H9 (cell line): ENCODE measurements at regions not wholly inside any gene's neighbourhood (a gene's known extent, or its start where the extent isn't known, plus 50 kb on each side); places are given as distances from the start of the nearest gene placed in this dataset.

ENCODE experiments used
- DNase-seq: peaks from one replicate; pipeline ENCODE4 v3.0.0-alpha.2; 2017
- H2AFZ ChIP-seq: one replicate; pipeline ENCODE4 v1.6.1; 2013; ENCODE audit warnings: mild to moderate bottlenecking, low read length, control low read depth, moderate library complexity
- H2AK5ac ChIP-seq: 2 replicates; pipeline ENCODE4 v1.6.1; 2013; ENCODE audit warnings: low read length, control low read depth, mixed read lengths; ENCODE audit not compliant: insufficient read length
- H2BK120ac ChIP-seq: one replicate; pipeline ENCODE4 v1.6.1; 2013; ENCODE audit warnings: low read depth, mild to moderate bottlenecking, low read length, control low read depth, inconsistent platforms; ENCODE audit not compliant: poor library complexity, severe bottlenecking
- H2BK12ac ChIP-seq: 2 replicates; pipeline ENCODE4 v1.6.1; 2013; ENCODE audit warnings: low read length, control low read depth, mixed read lengths, low read depth; ENCODE audit not compliant: insufficient read length
- H2BK15ac ChIP-seq: 2 replicates; pipeline ENCODE4 v1.6.1; 2013; ENCODE audit warnings: low read depth, low read length, control low read depth
- H2BK20ac ChIP-seq: one replicate; pipeline ENCODE4 v1.6.1; 2013; ENCODE audit warnings: low read depth, mild to moderate bottlenecking, low read length, control low read depth, inconsistent platforms; ENCODE audit not compliant: poor library complexity, severe bottlenecking
- H2BK5ac ChIP-seq: 2 replicates; pipeline ENCODE4 v1.6.1; 2013; ENCODE audit warnings: low read length, control low read depth, mixed read lengths; ENCODE audit not compliant: insufficient read length
- H3K14ac ChIP-seq: 2 replicates; pipeline ENCODE4 v1.6.1; 2013; ENCODE audit warnings: low read length, control low read depth; ENCODE audit not compliant: insufficient read depth
- H3K18ac ChIP-seq: 2 replicates; pipeline ENCODE4 v1.6.1; 2013; ENCODE audit warnings: low read depth, mild to moderate bottlenecking, mixed read lengths, low read length, control low read depth; ENCODE audit not compliant: insufficient read length
- H3K23ac ChIP-seq: 2 replicates; pipeline ENCODE4 v1.6.1; 2013; ENCODE audit warnings: low read length, control low read depth, mixed read lengths, low read depth; ENCODE audit not compliant: insufficient read length
- H3K23me2 ChIP-seq: 2 replicates; pipeline ENCODE4 v1.6.1; 2013; ENCODE audit warnings: low read depth, mild to moderate bottlenecking, mixed read lengths, low read length, control low read depth; ENCODE audit not compliant: insufficient read length, poor library complexity, severe bottlenecking
- H3K27ac ChIP-seq: 2 replicates; pipeline ENCODE4 v1.5.1; 2013; ENCODE audit warnings: low read length, control low read depth, mixed read lengths, low read depth; ENCODE audit not compliant: insufficient read length
- H3K27me3 ChIP-seq: 2 replicates; pipeline ENCODE4 v1.6.1; 2013; ENCODE audit warnings: low read length, control low read depth, inconsistent platforms; ENCODE audit not compliant: insufficient read depth
- H3K4ac ChIP-seq: 2 replicates; pipeline ENCODE4 v1.6.1; 2013; ENCODE audit warnings: low read depth, mild to moderate bottlenecking, control low read depth, inconsistent platforms, low read length, moderate library complexity
- H3K4me1 ChIP-seq: 2 replicates; pipeline ENCODE4 v1.6.1; 2013; ENCODE audit warnings: low read length, control low read depth, inconsistent platforms; ENCODE audit not compliant: insufficient read depth
- H3K4me2 ChIP-seq: 2 replicates; pipeline ENCODE4 v1.6.1; 2013; ENCODE audit warnings: low read length, control low read depth, mixed read lengths; ENCODE audit not compliant: insufficient read length, insufficient read depth
- H3K56ac ChIP-seq: 2 replicates; pipeline ENCODE4 v1.6.1; 2013; ENCODE audit warnings: low read depth, mild to moderate bottlenecking, mixed read lengths, low read length, control low read depth; ENCODE audit not compliant: insufficient read length
- H3K79me1 ChIP-seq: 2 replicates; pipeline ENCODE4 v1.6.1; 2013; ENCODE audit warnings: low read depth, mild to moderate bottlenecking, moderate library complexity, low read length, control low read depth, inconsistent platforms; ENCODE audit not compliant: insufficient read depth, poor library complexity, severe bottlenecking
- H3K79me2 ChIP-seq: 2 replicates; pipeline ENCODE4 v1.6.1; 2013; ENCODE audit warnings: low read length, control low read depth, inconsistent platforms; ENCODE audit not compliant: insufficient read depth
- H3K9ac ChIP-seq: 2 replicates; pipeline ENCODE4 v1.6.1; 2013; ENCODE audit warnings: low read length, control low read depth, mixed read lengths; ENCODE audit not compliant: insufficient read length; ENCODE audit errors: extremely low read depth
- H3K9me3 ChIP-seq: one replicate; pipeline ENCODE4 v1.6.1; 2013; ENCODE audit warnings: low read depth, low read length, inconsistent platforms; ENCODE audit not compliant: control insufficient read depth
- H3T11ph ChIP-seq: one replicate; pipeline ENCODE4 v1.6.1; 2013; ENCODE audit warnings: mild to moderate bottlenecking, low read length, control low read depth, inconsistent platforms
- H4K20me1 ChIP-seq: one replicate; pipeline ENCODE4 v1.6.1; 2013; ENCODE audit not compliant: control insufficient read depth, insufficient read length, insufficient read depth
- H4K5ac ChIP-seq: 2 replicates; pipeline ENCODE4 v1.6.1; 2013; ENCODE audit warnings: low read depth, mild to moderate bottlenecking, mixed read lengths, low read length, control low read depth; ENCODE audit not compliant: insufficient read length
- H4K8ac ChIP-seq: replicated peaks from 2 replicates; pipeline ENCODE4 v1.6.1; 2013; ENCODE audit warnings: low read length, control low read depth, mixed read lengths, low read depth; ENCODE audit not compliant: insufficient read length
- H4K91ac ChIP-seq: 2 replicates; pipeline ENCODE4 v1.6.1; 2013; ENCODE audit warnings: low read depth, mild to moderate bottlenecking, moderate library complexity, mixed read lengths, low read length, control low read depth; ENCODE audit not compliant: insufficient read length
- H3K27ac Mint-ChIP-seq, 3 experiments: 2 replicates in 2 of 3; 3 replicates in 1 of 3; pipeline ENCODE4 v1.8.0; 2020 to 2021; ENCODE audit warnings: mixed read lengths in 3 of 3, mild to moderate bottlenecking in 1 of 3, moderate library complexity in 1 of 3
- H3K27me3 Mint-ChIP-seq: 2 replicates; pipeline ENCODE4 v1.8.0; 2021; ENCODE audit warnings: low read depth, mild to moderate bottlenecking, moderate library complexity, mixed read lengths
- H3K36me3 Mint-ChIP-seq, 3 experiments: 2 replicates in 2 of 3; 3 replicates in 1 of 3; pipeline ENCODE4 v1.8.0; 2020 to 2021; ENCODE audit warnings: low read depth in 3 of 3, mixed read lengths in 3 of 3; ENCODE audit not compliant: insufficient read depth in 1 of 3
- H3K4me1 Mint-ChIP-seq, 2 experiments: 2 replicates each; pipeline ENCODE4 v1.8.0; 2020; ENCODE audit warnings: mixed read lengths in 2 of 2
- H3K4me3 Mint-ChIP-seq, 2 experiments: 2 replicates in 1 of 2; 3 replicates in 1 of 2; pipeline ENCODE4 v1.8.0; 2020 to 2021; ENCODE audit warnings: mild to moderate bottlenecking in 2 of 2, mixed read lengths in 2 of 2, moderate library complexity in 1 of 2
- H3K9me3 Mint-ChIP-seq, 2 experiments: 2 replicates in 1 of 2; 3 replicates in 1 of 2; pipeline ENCODE4 v1.8.0; 2020; ENCODE audit warnings: mild to moderate bottlenecking in 2 of 2, mixed read lengths in 2 of 2, moderate library complexity in 1 of 2
- WGBS: extraction: QIAGEN DNeasy Blood & Tissue Kit; methylation state at CpG from one replicate; pipeline ENCODE4 v1.1.7; 2013; ENCODE audit warnings: missing lambda C conversion rate, low lambda C conversion rate, mixed read lengths; ENCODE audit not compliant: insufficient read length; ENCODE audit errors: extremely low coverage; 5-methylcytosine and 5-hydroxymethylcytosine counted together
- TF ChIP-seq, protein P1 (sequence below): fragments of 200-600 bp; sonication (generic); conservative IDR thresholded peaks from 3 replicates; pipeline ENCODE4 v1.8.0; 2021; ENCODE audit warnings: antibody characterized with exemption, mild to moderate bottlenecking

DNA sequence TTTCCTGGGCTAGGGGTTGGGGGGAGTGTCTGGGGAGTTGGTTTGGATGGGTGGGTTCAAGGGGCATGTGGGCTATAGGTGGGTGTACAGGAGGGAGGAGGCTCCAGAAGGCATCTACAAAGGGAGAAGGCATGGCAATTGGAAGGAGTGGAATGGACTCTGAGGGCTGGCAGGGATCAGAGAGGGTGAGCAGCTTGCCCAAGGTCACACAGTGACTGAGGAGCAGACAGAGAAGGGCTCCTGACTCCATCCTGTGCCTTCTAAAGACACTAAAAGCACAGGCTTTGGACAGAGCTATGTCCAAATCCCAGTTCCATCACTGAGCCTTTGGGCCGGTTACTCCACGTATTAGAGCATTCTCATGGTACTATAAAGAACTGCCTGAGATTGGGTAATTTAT lies 151.8 kb downstream of the PTPRU start:
- H3K4me1 ChIP-seq: no peaks in the 10 kb centered on the region
- no peak overlapping the region for H3K18ac ChIP-seq
- H4K20me1 ChIP-seq: no peaks in the 10 kb centered on the region
- Mint-ChIP-seq H3K4me1 (peaks cover 8 to 18% of the 10 kb centered on the region in 2 experiments), H3K27ac (no peak overlapping the region; a peak in 1 of 7 replicates), H3K9me3 (no peaks in the 10 kb centered on the region), H3K27me3 (peaks cover 6% of the 10 kb centered on the region), H3K4me3 (no peak overlapping the region), H3K36me3 (no peaks in the 10 kb centered on the region)
- no peak overlapping the region for H4K5ac ChIP-seq
- no peak overlapping the region for H2BK12ac ChIP-seq
- no peaks in the 10 kb centered on the region for H3K27me3 ChIP-seq
- no peak overlapping the region for H3K4ac ChIP-seq
- H2AFZ ChIP-seq: no peak overlapping the region
- H4K8ac ChIP-seq: no peak overlapping the region
- H4K91ac ChIP-seq: no peak overlapping the region
- H3K9ac ChIP-seq: no peak overlapping the region
- H3K23ac ChIP-seq: no peak overlapping the region
- H3K23me2 ChIP-seq: no peaks in the 10 kb centered on the region
- H2BK120ac ChIP-seq: no peak overlapping the region
- H3K4me2 ChIP-seq: no peak overlapping the region
- no peak overlapping the region for H3K56ac ChIP-seq
- no peaks in the 10 kb centered on the region for H3K79me1 ChIP-seq
- no peak for DNase-seq
- H2BK15ac ChIP-seq: no peak overlapping the region
- no peak overlapping the region for H2BK20ac ChIP-seq
- H3K9me3 ChIP-seq: no peaks in the 10 kb centered on the region
- no peak overlapping the region for H3K14ac ChIP-seq
- no peak overlapping the region for H3T11ph ChIP-seq
- no CpG with 5 or more reads among the region's 2 CpGs for WGBS
- no peak overlapping the region for H2BK5ac ChIP-seq
- no peaks in the 10 kb centered on the region for H3K79me2 ChIP-seq
- no peak overlapping the region for H2AK5ac ChIP-seq
- TF ChIP-seq, protein P1, sequence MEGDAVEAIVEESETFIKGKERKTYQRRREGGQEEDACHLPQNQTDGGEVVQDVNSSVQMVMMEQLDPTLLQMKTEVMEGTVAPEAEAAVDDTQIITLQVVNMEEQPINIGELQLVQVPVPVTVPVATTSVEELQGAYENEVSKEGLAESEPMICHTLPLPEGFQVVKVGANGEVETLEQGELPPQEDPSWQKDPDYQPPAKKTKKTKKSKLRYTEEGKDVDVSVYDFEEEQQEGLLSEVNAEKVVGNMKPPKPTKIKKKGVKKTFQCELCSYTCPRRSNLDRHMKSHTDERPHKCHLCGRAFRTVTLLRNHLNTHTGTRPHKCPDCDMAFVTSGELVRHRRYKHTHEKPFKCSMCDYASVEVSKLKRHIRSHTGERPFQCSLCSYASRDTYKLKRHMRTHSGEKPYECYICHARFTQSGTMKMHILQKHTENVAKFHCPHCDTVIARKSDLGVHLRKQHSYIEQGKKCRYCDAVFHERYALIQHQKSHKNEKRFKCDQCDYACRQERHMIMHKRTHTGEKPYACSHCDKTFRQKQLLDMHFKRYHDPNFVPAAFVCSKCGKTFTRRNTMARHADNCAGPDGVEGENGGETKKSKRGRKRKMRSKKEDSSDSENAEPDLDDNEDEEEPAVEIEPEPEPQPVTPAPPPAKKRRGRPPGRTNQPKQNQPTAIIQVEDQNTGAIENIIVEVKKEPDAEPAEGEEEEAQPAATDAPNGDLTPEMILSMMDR: no peak
- H3K27ac ChIP-seq: no peak overlapping the region
